ENCODE measurements at regions not wholly inside any gene's neighbourhood (a gene's known extent, or its start where the extent isn't known, plus 50 kb on each side); places are given as distances from the start of the nearest gene placed in this dataset.

- no peak for DNase-seq
Observed at GRCh38 chr5:93273176-93273575, 307.8 kb downstream of the NR2F1-AS1 start.

- DNase-seq = no peak
Observed at GRCh38 chr5:93272108-93272507, 308.9 kb downstream of the NR2F1-AS1 start.

GRCh38 chr5:93267736-93268135 is 313.3 kb downstream of the NR2F1-AS1 start:
- DNase-seq = no peak

- DNase-seq = no peak
Observed at GRCh38 chr5:93267276-93267675, 313.7 kb downstream of the NR2F1-AS1 start.

- no peak for DNase-seq
Observed at GRCh38 chr5:93257616-93258015, 323.4 kb downstream of the NR2F1-AS1 start.

- DNase-seq = no peak
Observed at GRCh38 chr5:93255796-93256195, 325.2 kb downstream of the NR2F1-AS1 start.

- DNase-seq = no peak
Observed at GRCh38 chr5:93252165-93252564, 328.9 kb downstream of the NR2F1-AS1 start.

- no peak for DNase-seq
Observed at GRCh38 chr5:93251347-93251746, 329.7 kb downstream of the NR2F1-AS1 start.

GRCh38 chr5:93250424-93250823 is 330.6 kb downstream of the NR2F1-AS1 start:
- DNase-seq = no peak

- no peak for DNase-seq
Observed at GRCh38 chr5:93249651-93250289, 331.2 kb downstream of the NR2F1-AS1 start.

GRCh38 chr5:93247105-93247504 is 333.9 kb downstream of the NR2F1-AS1 start:
- DNase-seq = no peak

GRCh38 chr5:93246090-93246855 is 334.7 kb downstream of the NR2F1-AS1 start:
- no peak for DNase-seq

- no peak for DNase-seq
Observed at GRCh38 chr5:93245226-93245625, 335.8 kb downstream of the NR2F1-AS1 start.

GRCh38 chr5:93243481-93243880 is 337.5 kb downstream of the NR2F1-AS1 start:
- DNase-seq = no peak

- DNase-seq = no peak
Observed at GRCh38 chr5:93240228-93240834, 340.7 kb downstream of the NR2F1-AS1 start.

- no peak for DNase-seq
Observed at GRCh38 chr5:93236807-93237421, 344.1 kb downstream of the NR2F1-AS1 start.

GRCh38 chr5:93235761-93236160 is 345.3 kb downstream of the NR2F1-AS1 start:
- no peak for DNase-seq

GRCh38 chr5:93226202-93226735 is 354.8 kb downstream of the NR2F1-AS1 start:
- DNase-seq = no peak

GRCh38 chr5:93225748-93226147 is 355.3 kb downstream of the NR2F1-AS1 start:
- DNase-seq = no peak

- no peak for DNase-seq
Observed at GRCh38 chr5:93224624-93225023, 356.4 kb downstream of the NR2F1-AS1 start.

GRCh38 chr5:93221773-93222172 is 359.2 kb downstream of the NR2F1-AS1 start:
- no peak for DNase-seq

GRCh38 chr5:93220431-93220830 is 360.6 kb downstream of the NR2F1-AS1 start:
- no peak for DNase-seq

GRCh38 chr5:93219641-93220145 is 361.3 kb downstream of the NR2F1-AS1 start:
- DNase-seq = no peak

All from activated CD8-positive, alpha-beta memory T cell treated with anti-CD3 and anti-CD28 coated beads, Interleukin-2, amount 50 U/mL, for 4 hours (primary cell).